ENCODE measurements at regions not wholly inside any gene's neighbourhood (a gene's known extent, or its start where the extent isn't known, plus 50 kb on each side); places are given as distances from the start of the nearest gene placed in this dataset.

GRCh38 chr7:96427143-96427542, 105.2 kb upstream of the SLC25A13 start:
- no peak overlapping the region for H3K4me3 ChIP-seq (ENCODE audit: low read depth, low read length, poor library complexity, severe bottlenecking)
- no peak for DNase-seq (ENCODE audit: low spot score)
- H3K36me3 ChIP-seq (ENCODE audit: insufficient read depth, low read length, poor library complexity, severe bottlenecking) = no peaks in the 10 kb centered on the region
- intact Hi-C loops (cut with micrococcal nuclease; ENCODE audit: unreplicated experiment) = no loop called here
- H3K4me1 ChIP-seq (ENCODE audit: insufficient read depth, low read length, poor library complexity, severe bottlenecking) = no peaks in the 10 kb centered on the region
- ChIA-PET CTCF (no interaction called here), POLR2A (ENCODE audit: low non-redundant PET) (no interaction called here)
- H3K27me3 ChIP-seq (replicated peaks; ENCODE audit: insufficient read depth, low read depth, low read length, poor library complexity) = no peaks in the 10 kb centered on the region
- H3K27ac ChIP-seq (ENCODE audit: low read depth, low read length, poor library complexity, severe bottlenecking) = no peak overlapping the region
- no peak for TF ChIP-seq CTCF (conservative IDR thresholded peaks at IDR 0.05; ENCODE audit: low read depth, low read length)
- TF ChIP-seq EZH2 (IDR thresholded peaks at IDR 0.05; ENCODE audit: borderline replicate concordance, low read depth, low read length, poor library complexity, severe bottlenecking) = no peak
- H3K9me3 ChIP-seq (ENCODE audit: low read depth, low read length, poor library complexity, severe bottlenecking) = no peaks in the 10 kb centered on the region
- no TSS peak for BruUV-seq (replicated peaks)

- Histone ChIP-seq H3K27me3 (replicated peaks; ENCODE audit: insufficient read depth, low read depth, low read length, poor library complexity) (no peaks in the 10 kb centered on the region), H3K27ac (ENCODE audit: low read depth, low read length, poor library complexity, severe bottlenecking) (no peak overlapping the region), H3K4me1 (ENCODE audit: insufficient read depth, low read length, poor library complexity, severe bottlenecking) (no peaks in the 10 kb centered on the region), H3K4me3 (ENCODE audit: low read depth, low read length, poor library complexity, severe bottlenecking) (no peak overlapping the region), H3K9me3 (ENCODE audit: low read depth, low read length, poor library complexity, severe bottlenecking) (no peaks in the 10 kb centered on the region), H3K36me3 (ENCODE audit: insufficient read depth, low read length, poor library complexity, severe bottlenecking) (no peaks in the 10 kb centered on the region)
- no peak for DNase-seq (ENCODE audit: low spot score)
- ChIA-PET POLR2A (ENCODE audit: low non-redundant PET) (no interaction called here), CTCF (no interaction called here)
- intact Hi-C loops (cut with micrococcal nuclease; ENCODE audit: unreplicated experiment) = no loop called here
- TF ChIP-seq CTCF (conservative IDR thresholded peaks at IDR 0.05; ENCODE audit: low read depth, low read length) (no peak), EZH2 (IDR thresholded peaks at IDR 0.05; ENCODE audit: borderline replicate concordance, low read depth, low read length, poor library complexity, severe bottlenecking) (no peak)
- no TSS peak for BruUV-seq (replicated peaks)
Observed at GRCh38 chr7:96426685-96427084, 104.8 kb upstream of the SLC25A13 start.

GRCh38 chr7:96426027-96426426, 104.1 kb upstream of the SLC25A13 start:
- TF ChIP-seq EZH2 (IDR thresholded peaks at IDR 0.05; ENCODE audit: borderline replicate concordance, low read depth, low read length, poor library complexity, severe bottlenecking) (no peak), CTCF (conservative IDR thresholded peaks at IDR 0.05; ENCODE audit: low read depth, low read length) (no peak)
- DNase-seq (ENCODE audit: low spot score) = peak; percentile 22
- CTCF ChIA-PET = no interaction called here

More at GRCh38 chr7:96426027-96426426, 104.1 kb upstream of the SLC25A13 start:
- intact Hi-C loops (cut with micrococcal nuclease; ENCODE audit: unreplicated experiment) = no loop called here
- Histone ChIP-seq H3K27me3 (replicated peaks; ENCODE audit: insufficient read depth, low read depth, low read length, poor library complexity) (no peaks in the 10 kb centered on the region), H3K27ac (ENCODE audit: low read depth, low read length, poor library complexity, severe bottlenecking) (no peak overlapping the region), H3K4me1 (ENCODE audit: insufficient read depth, low read length, poor library complexity, severe bottlenecking) (no peaks in the 10 kb centered on the region), H3K36me3 (ENCODE audit: insufficient read depth, low read length, poor library complexity, severe bottlenecking) (no peaks in the 10 kb centered on the region), H3K9me3 (ENCODE audit: low read depth, low read length, poor library complexity, severe bottlenecking) (no peaks in the 10 kb centered on the region), H3K4me3 (ENCODE audit: low read depth, low read length, poor library complexity, severe bottlenecking) (no peak overlapping the region)
- POLR2A ChIA-PET (ENCODE audit: low non-redundant PET) = no interaction called here
- no TSS peak for BruUV-seq (replicated peaks)

Measured in A673 (cell line).